Stimulated activated CD4-positive, alpha-beta T cell treated with anti-CD3 and anti-CD28 coated beads, Interleukin-1b, Interleukin-23, amount 100 ng/mL, for 4 hours (primary cell): ENCODE measurements at regions not wholly inside any gene's neighbourhood (a gene's known extent, or its start where the extent isn't known, plus 50 kb on each side); places are given as distances from the start of the nearest gene placed in this dataset.

Experiments
- DNase-seq, 2 donors: peaks; one replicate each; pipeline ENCODE4 v3.0.0-alpha.2; 2020; ENCODE audit warnings: low read depth in 2 of 2

GRCh38 chr9:95670122-95670521 lies 153.4 kb upstream of the PTCH1 start:
- no peak for DNase-seq

- no peak for DNase-seq
Observed at GRCh38 chr9:95669253-95669652, 152.5 kb upstream of the PTCH1 start.

GRCh38 chr9:95667789-95668188 lies 151.0 kb upstream of the PTCH1 start:
- DNase-seq = no peak

- DNase-seq = no peak
Observed at GRCh38 chr9:95666785-95667155, 150.0 kb upstream of the PTCH1 start.

- no peak for DNase-seq
Observed at GRCh38 chr9:95666096-95666784, 149.5 kb upstream of the PTCH1 start.

- no peak for DNase-seq
Observed at GRCh38 chr9:95653246-95653645, 136.5 kb upstream of the PTCH1 start.

GRCh38 chr9:95650720-95651119 lies 133.9 kb upstream of the PTCH1 start:
- no peak for DNase-seq

GRCh38 chr9:95649801-95650213 lies 133.0 kb upstream of the PTCH1 start:
- DNase-seq = no peak

GRCh38 chr9:95648225-95648624 lies 131.5 kb upstream of the PTCH1 start:
- DNase-seq = no peak

- DNase-seq = no peak
Observed at GRCh38 chr9:95645992-95646391, 129.2 kb upstream of the PTCH1 start.

- no peak for DNase-seq
Observed at GRCh38 chr9:95645579-95645978, 128.8 kb upstream of the PTCH1 start.

GRCh38 chr9:95644377-95644776 lies 127.6 kb upstream of the PTCH1 start:
- no peak for DNase-seq

GRCh38 chr9:95643619-95644018 lies 126.8 kb upstream of the PTCH1 start:
- no peak for DNase-seq

- no peak for DNase-seq
Observed at GRCh38 chr9:95642189-95642588, 125.4 kb upstream of the PTCH1 start.

GRCh38 chr9:95641586-95641985 lies 124.8 kb upstream of the PTCH1 start:
- DNase-seq = no peak

- no peak for DNase-seq
Observed at GRCh38 chr9:95640336-95640735, 123.6 kb upstream of the PTCH1 start.

- DNase-seq = no peak
Observed at GRCh38 chr9:95635986-95636671, 119.4 kb upstream of the PTCH1 start.

- DNase-seq = no peak
Observed at GRCh38 chr9:95634536-95634935, 117.8 kb upstream of the PTCH1 start.

- no peak for DNase-seq
Observed at GRCh38 chr9:95634114-95634513, 117.3 kb upstream of the PTCH1 start.

GRCh38 chr9:95629585-95629984 lies 112.8 kb upstream of the PTCH1 start:
- no peak for DNase-seq

- DNase-seq = no peak
Observed at GRCh38 chr9:95627802-95628201, 111.0 kb upstream of the PTCH1 start.

- peak; percentile 30 to 31 for DNase-seq
Observed at GRCh38 chr9:95626885-95627558, 110.3 kb upstream of the PTCH1 start.

- no peak for DNase-seq
Observed at GRCh38 chr9:95626341-95626740, 109.6 kb upstream of the PTCH1 start.
